ENCODE measurements at regions not wholly inside any gene's neighbourhood (a gene's known extent, or its start where the extent isn't known, plus 50 kb on each side); places are given as distances from the start of the nearest gene placed in this dataset.
"Not testable (repeated sequence)": the region's sequence is repeated elsewhere in the genome, so short reads cannot be mapped to it uniquely, and the experiment has no call there.

- no peaks in the 10 kb centered on the region for H3K36me3 ChIP-seq (ENCODE audit: insufficient read depth, low read length)
- no peaks in the 10 kb centered on the region for H3K4me1 ChIP-seq (ENCODE audit: insufficient read depth, low read length)
- no peak overlapping the region for H3K9ac ChIP-seq (ENCODE audit: low read depth, low read length)
- no peaks in the 10 kb centered on the region for H3K9me3 ChIP-seq (ENCODE audit: control insufficient read depth, insufficient read depth, low read length)
These were observed 1224.9 kb upstream of the TMEM132C start for GRCh38 chr12:127041985-127042625.

GRCh38 chr12:127043731-127044130 is 1223.2 kb upstream of the TMEM132C start:
- no peaks in the 10 kb centered on the region for H3K9me3 ChIP-seq (ENCODE audit: control insufficient read depth, insufficient read depth, low read length)
- H3K4me1 ChIP-seq (ENCODE audit: insufficient read depth, low read length) = no peaks in the 10 kb centered on the region

GRCh38 chr12:127044836-127045235 is 1222.1 kb upstream of the TMEM132C start:
- no peaks in the 10 kb centered on the region for H3K4me1 ChIP-seq (ENCODE audit: insufficient read depth, low read length)
- H3K36me3 ChIP-seq (ENCODE audit: insufficient read depth, low read length) = no peaks in the 10 kb centered on the region
- H3K9me3 ChIP-seq (ENCODE audit: control insufficient read depth, insufficient read depth, low read length) = no peaks in the 10 kb centered on the region

More at GRCh38 chr12:127043731-127044130, 1223.2 kb upstream of the TMEM132C start:
- no peaks in the 10 kb centered on the region for H3K36me3 ChIP-seq (ENCODE audit: insufficient read depth, low read length)
- no peak overlapping the region for H3K9ac ChIP-seq (ENCODE audit: low read depth, low read length)

GRCh38 chr12:127046467-127046866 is 1220.5 kb upstream of the TMEM132C start:
- H3K4me1 ChIP-seq (ENCODE audit: insufficient read depth, low read length) = no peaks in the 10 kb centered on the region

More at GRCh38 chr12:127044836-127045235, 1222.1 kb upstream of the TMEM132C start:
- no peak overlapping the region for H3K9ac ChIP-seq (ENCODE audit: low read depth, low read length)

GRCh38 chr12:127048057-127048456 is 1218.9 kb upstream of the TMEM132C start:
- Histone ChIP-seq H3K9me3 (ENCODE audit: control insufficient read depth, insufficient read depth, low read length) (no peaks in the 10 kb centered on the region), H3K36me3 (ENCODE audit: insufficient read depth, low read length) (no peaks in the 10 kb centered on the region), H3K9ac (ENCODE audit: low read depth, low read length) (no peak overlapping the region), H3K4me1 (ENCODE audit: insufficient read depth, low read length) (no peaks in the 10 kb centered on the region)

More at GRCh38 chr12:127046467-127046866, 1220.5 kb upstream of the TMEM132C start:
- Histone ChIP-seq H3K9ac (ENCODE audit: low read depth, low read length) (no peak overlapping the region), H3K36me3 (ENCODE audit: insufficient read depth, low read length) (no peaks in the 10 kb centered on the region), H3K9me3 (ENCODE audit: control insufficient read depth, insufficient read depth, low read length) (no peaks in the 10 kb centered on the region)

- not testable (repeated sequence) for H3K9ac ChIP-seq (ENCODE audit: low read depth, low read length); H3K36me3 ChIP-seq (ENCODE audit: insufficient read depth, low read length); H3K4me1 ChIP-seq (ENCODE audit: insufficient read depth, low read length); H3K9me3 ChIP-seq (ENCODE audit: control insufficient read depth, insufficient read depth, low read length)
These were observed 1218.4 kb upstream of the TMEM132C start for GRCh38 chr12:127048525-127048924.

- Histone ChIP-seq H3K9me3 (ENCODE audit: control insufficient read depth, insufficient read depth, low read length) (no peaks in the 10 kb centered on the region), H3K9ac (ENCODE audit: low read depth, low read length) (no peak overlapping the region), H3K36me3 (ENCODE audit: insufficient read depth, low read length) (no peaks in the 10 kb centered on the region), H3K4me1 (ENCODE audit: insufficient read depth, low read length) (no peaks in the 10 kb centered on the region)
These were observed 1215.8 kb upstream of the TMEM132C start for GRCh38 chr12:127051139-127051538.

- no peaks in the 10 kb centered on the region for H3K4me1 ChIP-seq (ENCODE audit: insufficient read depth, low read length)
- no peaks in the 10 kb centered on the region for H3K36me3 ChIP-seq (ENCODE audit: insufficient read depth, low read length)
- no peak overlapping the region for H3K9ac ChIP-seq (ENCODE audit: low read depth, low read length)
- no peaks in the 10 kb centered on the region for H3K9me3 ChIP-seq (ENCODE audit: control insufficient read depth, insufficient read depth, low read length)
These were observed 1214.3 kb upstream of the TMEM132C start for GRCh38 chr12:127052511-127053232.

- Histone ChIP-seq H3K4me1 (ENCODE audit: insufficient read depth, low read length) (no peaks in the 10 kb centered on the region), H3K9me3 (ENCODE audit: control insufficient read depth, insufficient read depth, low read length) (no peaks in the 10 kb centered on the region), H3K9ac (ENCODE audit: low read depth, low read length) (no peak overlapping the region), H3K36me3 (ENCODE audit: insufficient read depth, low read length) (no peaks in the 10 kb centered on the region)
These were observed 1212.4 kb upstream of the TMEM132C start for GRCh38 chr12:127054531-127054930.

- Histone ChIP-seq H3K4me1 (ENCODE audit: insufficient read depth, low read length) (no peaks in the 10 kb centered on the region), H3K9ac (ENCODE audit: low read depth, low read length) (no peak overlapping the region), H3K36me3 (ENCODE audit: insufficient read depth, low read length) (no peaks in the 10 kb centered on the region), H3K9me3 (ENCODE audit: control insufficient read depth, insufficient read depth, low read length) (no peaks in the 10 kb centered on the region)
These were observed 1206.6 kb upstream of the TMEM132C start for GRCh38 chr12:127060310-127060847.

GRCh38 chr12:127060933-127061332 is 1206.0 kb upstream of the TMEM132C start:
- H3K4me1 ChIP-seq (ENCODE audit: insufficient read depth, low read length) = no peaks in the 10 kb centered on the region
- H3K36me3 ChIP-seq (ENCODE audit: insufficient read depth, low read length) = no peaks in the 10 kb centered on the region
- no peaks in the 10 kb centered on the region for H3K9me3 ChIP-seq (ENCODE audit: control insufficient read depth, insufficient read depth, low read length)
- H3K9ac ChIP-seq (ENCODE audit: low read depth, low read length) = no peak overlapping the region

- Histone ChIP-seq H3K4me1 (ENCODE audit: insufficient read depth, low read length) (no peaks in the 10 kb centered on the region), H3K9ac (ENCODE audit: low read depth, low read length) (no peak overlapping the region), H3K36me3 (ENCODE audit: insufficient read depth, low read length) (no peaks in the 10 kb centered on the region), H3K9me3 (ENCODE audit: control insufficient read depth, insufficient read depth, low read length) (no peaks in the 10 kb centered on the region)
These were observed 1203.5 kb upstream of the TMEM132C start for GRCh38 chr12:127063339-127064072.

- H3K4me1 ChIP-seq (ENCODE audit: insufficient read depth, low read length) = no peaks in the 10 kb centered on the region
- H3K9me3 ChIP-seq (ENCODE audit: control insufficient read depth, insufficient read depth, low read length) = no peaks in the 10 kb centered on the region
- no peaks in the 10 kb centered on the region for H3K36me3 ChIP-seq (ENCODE audit: insufficient read depth, low read length)
- H3K9ac ChIP-seq (ENCODE audit: low read depth, low read length) = no peak overlapping the region
These were observed 1202.8 kb upstream of the TMEM132C start for GRCh38 chr12:127064207-127064606.

GRCh38 chr12:127065595-127065994 is 1201.4 kb upstream of the TMEM132C start:
- Histone ChIP-seq H3K4me1 (ENCODE audit: insufficient read depth, low read length) (no peaks in the 10 kb centered on the region), H3K9ac (ENCODE audit: low read depth, low read length) (no peak overlapping the region), H3K9me3 (ENCODE audit: control insufficient read depth, insufficient read depth, low read length) (no peaks in the 10 kb centered on the region), H3K36me3 (ENCODE audit: insufficient read depth, low read length) (no peaks in the 10 kb centered on the region)

Measured in ES-I3 (cell line).